ENCODE measurements at regions not wholly inside any gene's neighbourhood (a gene's known extent, or its start where the extent isn't known, plus 50 kb on each side); places are given as distances from the start of the nearest gene placed in this dataset.

DNA sequence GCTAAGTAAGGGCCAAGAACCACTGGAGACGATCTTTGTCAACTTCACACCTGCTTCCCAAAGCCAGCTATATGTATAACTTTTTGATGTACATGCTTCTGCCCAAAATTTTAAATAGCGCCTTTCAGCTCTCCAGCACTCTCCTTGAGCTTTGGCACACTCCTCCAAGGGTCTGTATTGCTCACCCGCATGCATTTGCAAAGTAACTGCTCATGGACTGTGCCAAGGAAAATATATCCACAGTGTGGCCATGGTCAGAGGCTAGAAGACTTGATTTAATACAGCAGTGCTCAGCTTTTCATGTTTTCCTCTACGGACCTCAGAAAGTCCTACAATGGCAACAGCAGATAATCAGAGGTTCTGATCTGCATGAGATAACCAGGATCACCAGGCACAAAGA lies 550.1 kb downstream of the SOX6 start:
- no peak for DNase-seq (ENCODE audit: low spot score)

DNA sequence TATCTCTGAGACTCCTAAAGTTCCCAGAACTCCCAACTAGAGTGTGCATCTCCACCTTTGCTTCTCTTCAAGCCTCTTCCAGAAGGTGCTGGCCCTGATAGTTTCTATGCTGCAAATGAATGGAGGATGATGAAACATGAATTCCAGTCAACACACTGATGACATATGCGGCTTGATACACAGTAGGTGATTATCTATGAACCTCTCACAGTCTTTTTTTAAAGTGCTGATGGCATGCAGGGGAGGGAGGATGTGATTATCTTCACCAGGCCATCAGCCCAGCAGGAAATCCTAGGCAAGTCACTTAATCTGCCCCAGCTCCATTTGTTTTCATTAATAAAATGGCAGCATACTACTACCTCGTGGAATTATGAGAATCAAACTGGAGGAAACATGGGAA lies 548.5 kb downstream of the SOX6 start:
- no peak for DNase-seq (ENCODE audit: low spot score)

DNA sequence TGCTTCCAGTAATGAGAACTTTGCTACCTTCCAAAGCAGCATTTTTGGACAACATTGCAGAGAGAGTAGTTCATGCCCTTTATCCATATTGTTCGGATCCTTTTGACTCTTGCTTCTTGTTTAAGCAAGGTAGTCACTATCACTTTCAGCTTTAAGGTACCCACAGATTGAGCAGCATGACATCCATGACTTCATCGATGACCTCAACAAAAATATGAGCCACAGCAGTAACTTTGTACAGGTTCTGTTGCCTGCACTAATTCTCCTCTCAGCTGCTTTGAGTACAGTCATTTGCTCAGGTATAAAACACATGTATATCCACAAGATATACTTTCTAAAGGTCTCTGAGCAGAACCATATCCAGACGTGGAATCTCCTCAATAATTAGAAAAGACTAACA lies 546.3 kb downstream of the SOX6 start:
- no peak for DNase-seq (ENCODE audit: low spot score)

GRCh38 chr11:15810525-15810924 lies 545.8 kb downstream of the SOX6 start:
- DNase-seq (ENCODE audit: low spot score) = no peak

DNA sequence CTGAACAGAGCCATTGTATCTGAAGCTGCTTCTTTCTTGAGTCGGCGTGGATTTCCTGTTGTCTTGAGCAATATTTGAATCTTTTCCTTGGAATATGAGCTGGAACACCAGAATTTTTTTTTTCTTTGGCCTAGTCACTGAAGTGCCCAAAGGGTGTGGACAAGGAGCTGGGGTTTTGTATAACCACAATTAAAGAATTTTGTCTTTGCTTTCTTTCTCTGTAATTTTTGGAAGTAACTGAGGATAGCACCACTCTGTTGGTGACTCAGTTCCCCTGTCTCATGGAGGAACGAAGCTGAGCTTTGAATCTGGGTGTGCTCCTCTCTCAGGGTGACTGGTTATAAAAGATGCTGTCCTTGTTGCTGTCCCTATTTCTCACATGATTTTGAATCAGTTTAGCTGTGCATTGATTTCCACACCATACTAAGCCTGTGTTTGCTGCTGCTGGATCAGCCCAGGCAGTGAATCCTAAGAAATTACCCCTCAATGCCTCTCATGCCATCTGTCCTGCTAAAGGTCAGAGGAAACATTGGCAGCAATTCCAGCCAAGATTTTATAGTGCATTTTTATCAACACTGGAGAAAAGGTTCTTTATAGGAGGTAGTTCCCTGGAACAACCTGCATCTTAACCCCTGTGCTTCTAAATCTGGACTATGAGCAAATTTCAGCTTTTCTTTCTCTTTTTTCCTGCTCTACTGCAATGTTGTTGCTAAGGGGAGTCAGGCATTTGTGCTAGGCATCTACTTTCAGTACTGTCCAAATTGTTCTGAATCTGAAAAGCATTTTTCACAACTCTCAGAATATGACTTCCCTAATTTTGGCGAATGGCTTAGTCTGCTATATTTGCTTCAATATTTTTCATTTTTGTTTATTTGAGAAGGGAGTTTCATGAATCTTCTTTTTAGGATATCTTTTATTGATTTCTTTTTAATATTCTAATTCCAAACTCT lies 540.8 kb downstream of the SOX6 start:
- peak; percentile 49 for DNase-seq (ENCODE audit: low spot score)

DNA sequence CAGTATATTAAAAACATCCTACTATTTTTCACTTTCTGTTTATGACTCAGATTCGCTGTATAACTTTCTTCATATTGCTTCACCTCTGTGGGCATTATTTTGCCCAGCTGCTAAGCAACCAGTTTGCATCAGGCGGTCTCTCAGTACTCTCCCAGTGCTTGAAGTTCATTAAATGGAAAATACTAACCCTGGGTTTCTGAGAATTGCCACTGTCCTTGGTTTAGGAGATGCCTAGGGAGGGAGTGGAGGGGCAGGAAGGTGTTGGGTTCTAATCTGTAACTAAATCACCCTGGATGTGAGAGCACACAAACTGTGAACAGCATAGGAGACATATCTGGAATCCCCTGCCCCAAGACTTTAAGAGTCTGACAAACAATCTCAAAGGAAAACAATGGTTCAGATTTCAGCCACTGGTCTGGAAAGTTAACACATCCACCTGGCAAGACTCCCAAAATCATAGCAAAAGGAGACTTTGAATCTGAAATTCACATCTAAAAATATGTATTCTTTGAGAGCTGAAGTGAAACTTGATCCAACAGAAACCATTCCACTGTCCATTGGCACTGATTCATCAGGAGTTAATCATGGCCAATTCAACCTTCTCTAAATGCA lies 540.0 kb downstream of the SOX6 start:
- peak; percentile 79 for DNase-seq (ENCODE audit: low spot score)

- no peak for DNase-seq (ENCODE audit: low spot score)
Observed at GRCh38 chr11:15817001-15817400, 539.3 kb downstream of the SOX6 start.

- DNase-seq (ENCODE audit: low spot score) = peak; percentile 62
Observed at GRCh38 chr11:15818132-15818842, 538.1 kb downstream of the SOX6 start.

DNA sequence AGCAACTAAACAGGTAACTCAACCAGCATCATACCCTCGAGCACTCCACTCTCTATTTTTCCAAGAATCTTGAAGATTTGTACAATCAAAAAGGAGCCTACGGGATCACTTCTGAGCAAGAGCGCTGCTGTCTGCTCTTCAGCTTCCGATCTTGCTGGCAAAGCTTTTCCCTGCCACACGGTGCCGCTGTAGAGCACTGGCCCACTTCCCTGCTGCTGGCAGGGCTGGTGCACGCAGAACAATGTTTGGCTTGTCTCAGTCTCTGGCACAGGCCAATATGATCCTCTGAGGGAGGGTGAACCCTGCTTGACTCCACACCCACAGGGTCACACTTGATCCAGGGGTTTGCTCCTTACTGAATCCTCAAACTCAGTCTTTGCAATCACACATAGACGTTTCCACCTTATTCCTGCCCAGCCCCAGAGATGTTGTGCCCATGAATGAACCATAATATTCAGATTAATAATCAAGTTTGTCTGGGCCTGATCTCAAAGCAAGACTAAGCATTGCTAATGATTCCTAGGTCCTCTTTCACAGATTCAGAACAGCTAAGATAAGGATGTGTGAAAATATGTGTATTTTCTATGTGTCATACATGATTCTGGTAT lies 536.6 kb downstream of the SOX6 start:
- peak; percentile 90 for DNase-seq (ENCODE audit: low spot score)

DNA sequence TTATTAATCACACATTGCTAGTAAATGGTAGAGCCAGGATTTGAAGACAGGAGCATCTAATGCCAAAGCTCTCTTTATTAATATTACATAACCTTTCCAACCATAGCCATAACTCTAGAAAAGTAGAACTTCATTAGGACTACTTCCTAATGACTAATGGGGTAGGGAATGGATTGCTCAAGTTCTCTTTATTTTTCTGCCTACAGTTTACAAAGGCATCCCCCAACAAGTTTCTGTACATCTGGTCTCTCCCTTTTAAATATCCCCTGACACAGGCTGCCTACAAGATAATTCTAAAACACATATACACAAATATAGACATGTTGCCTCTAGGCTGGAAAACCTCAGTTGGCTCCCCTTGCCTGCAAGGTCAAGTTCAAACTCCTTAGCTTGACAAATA lies 534.9 kb downstream of the SOX6 start:
- no peak for DNase-seq (ENCODE audit: low spot score)

DNA sequence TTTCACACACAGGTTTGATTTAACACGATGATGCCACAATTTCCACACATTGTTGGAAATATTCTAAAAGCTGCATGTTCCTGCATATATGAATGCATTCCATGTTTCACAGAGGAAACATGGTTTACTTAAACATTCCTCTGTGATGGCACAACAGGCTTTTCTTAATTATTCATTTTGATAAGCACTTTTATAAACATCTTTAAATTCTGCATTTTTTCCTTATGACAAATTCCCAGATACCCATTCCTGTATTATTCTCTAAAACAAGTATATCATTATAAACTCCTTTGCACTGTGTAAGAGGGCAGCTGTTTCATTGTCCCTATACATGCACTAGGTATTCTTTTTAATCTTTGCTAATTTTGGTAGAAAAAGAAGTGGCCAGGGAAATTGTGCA lies 532.3 kb downstream of the SOX6 start:
- DNase-seq (ENCODE audit: low spot score) = no peak

- no peak for DNase-seq (ENCODE audit: low spot score)
Observed at GRCh38 chr11:15825976-15826650, 530.2 kb downstream of the SOX6 start.

DNA sequence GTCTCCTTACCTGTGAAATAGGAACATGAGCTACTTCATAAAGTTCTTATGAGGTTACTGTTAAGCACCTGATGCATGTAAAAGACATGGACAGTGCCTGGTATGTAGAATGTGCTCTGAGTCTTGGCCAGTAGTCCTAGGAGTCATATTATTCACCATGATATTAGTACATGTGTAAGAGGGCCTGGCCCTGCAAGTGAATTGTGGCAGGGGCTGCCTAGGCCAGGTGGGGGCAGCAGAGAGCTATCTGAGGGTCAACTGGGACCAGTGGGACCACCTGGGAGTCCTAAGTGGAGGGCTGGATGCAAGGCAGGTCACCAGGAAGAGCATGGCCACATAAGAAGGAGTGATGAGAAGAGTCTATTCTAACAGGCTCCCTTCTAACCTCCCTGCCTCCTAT lies 529.5 kb downstream of the SOX6 start:
- peak; percentile 53 for DNase-seq (ENCODE audit: low spot score)

DNA sequence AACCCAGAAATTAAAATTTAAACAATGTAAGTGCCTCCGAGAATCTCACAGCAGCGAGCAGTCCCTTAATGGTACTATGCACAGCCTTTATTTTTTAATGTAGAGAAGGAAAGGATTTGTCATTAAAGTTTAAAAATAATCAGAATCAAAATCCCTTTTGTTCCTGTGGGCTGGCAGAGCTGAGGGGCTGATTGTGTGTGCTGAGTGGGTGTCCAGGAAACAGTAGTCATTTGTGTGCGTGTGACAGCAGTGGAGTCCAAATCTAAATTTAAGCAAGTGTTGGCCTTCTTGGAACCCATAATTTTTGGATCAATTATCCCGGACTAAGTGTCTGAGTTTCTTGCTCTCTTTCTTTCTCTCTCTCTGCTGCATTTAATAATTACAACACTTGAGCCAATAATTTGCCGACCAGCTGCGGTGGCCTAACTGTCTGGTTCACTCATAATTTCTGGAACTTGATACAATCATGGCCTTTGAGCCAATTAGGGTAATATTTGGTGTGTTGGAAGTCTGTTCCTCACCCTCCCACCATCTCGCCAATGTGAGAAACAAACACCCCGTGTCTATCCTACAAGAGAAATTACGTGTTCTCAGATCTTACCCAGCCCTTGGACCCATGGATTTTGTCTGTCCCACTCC lies 528.0 kb downstream of the SOX6 start:
- DNase-seq (ENCODE audit: low spot score) = no peak

- DNase-seq (ENCODE audit: low spot score) = no peak
Observed at GRCh38 chr11:15829312-15829711, 527.0 kb downstream of the SOX6 start.

DNA sequence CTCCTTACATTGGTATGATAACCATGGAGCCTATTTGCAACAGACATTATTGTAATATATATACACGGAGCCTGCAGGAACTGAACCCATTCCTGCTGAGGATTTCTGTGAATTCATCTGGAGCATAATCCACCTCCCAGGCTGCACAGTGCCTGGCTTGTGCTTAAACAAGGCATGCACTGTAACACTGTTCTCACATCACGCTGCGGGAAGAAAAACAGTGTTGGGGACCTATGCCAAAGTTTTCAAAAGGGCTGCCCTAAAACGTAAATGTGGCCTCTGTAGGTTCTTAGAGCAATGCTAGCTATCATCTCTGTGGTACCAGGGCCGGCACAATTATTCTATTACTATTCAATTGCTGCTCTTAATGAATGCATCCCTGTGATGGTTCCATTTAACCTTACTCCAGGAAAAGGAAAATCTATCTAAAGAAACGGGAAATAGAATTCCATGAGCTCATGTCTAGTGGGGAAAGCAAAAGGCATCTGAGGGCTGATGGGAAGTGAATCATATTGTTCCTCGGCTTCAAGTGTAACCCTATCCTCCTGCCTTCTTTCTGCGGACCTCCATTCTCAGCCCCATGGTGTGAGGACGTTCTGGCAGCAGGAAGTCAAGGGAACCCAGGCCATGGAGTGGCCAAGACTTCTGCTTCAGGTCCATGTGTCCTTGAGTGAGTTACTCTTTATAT lies 525.5 kb downstream of the SOX6 start:
- no peak for DNase-seq (ENCODE audit: low spot score)

DNA sequence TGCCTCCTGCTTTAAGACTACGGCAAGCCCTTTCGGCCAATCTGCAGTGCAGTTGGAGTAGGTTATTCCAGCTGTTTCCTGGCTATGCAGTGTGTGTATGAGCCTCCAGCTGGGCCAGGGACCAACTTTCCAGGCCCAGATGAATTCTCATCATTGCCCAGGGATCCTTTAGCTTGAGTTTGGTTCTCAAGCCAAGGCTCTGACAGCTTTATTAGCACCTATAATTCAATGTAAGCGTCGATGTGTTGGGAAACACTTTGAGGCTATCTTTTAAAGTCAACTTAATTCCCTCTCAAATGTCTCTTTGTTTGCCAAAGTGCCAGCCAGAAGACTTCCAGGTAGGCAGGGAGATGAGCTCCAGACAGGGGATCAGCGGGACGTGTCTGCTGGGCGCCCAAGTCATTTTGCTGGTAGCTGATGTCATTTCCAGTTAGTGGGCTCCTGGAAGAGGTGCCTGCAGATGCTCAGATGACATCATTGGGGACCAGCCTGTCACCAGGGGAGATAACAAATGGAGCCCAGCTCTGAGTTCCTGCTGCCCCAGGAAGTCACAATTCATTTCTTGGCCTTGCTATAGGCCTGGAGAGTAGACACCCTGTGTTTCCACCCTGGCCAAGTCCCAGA lies 520.4 kb downstream of the SOX6 start:
- no peak for DNase-seq (ENCODE audit: low spot score)

GRCh38 chr11:15836795-15837194 lies 519.6 kb downstream of the SOX6 start:
- no peak for DNase-seq (ENCODE audit: low spot score)

GRCh38 chr11:15837901-15838489 lies 518.4 kb downstream of the SOX6 start:
- DNase-seq (ENCODE audit: low spot score) = peak; percentile 95

DNA sequence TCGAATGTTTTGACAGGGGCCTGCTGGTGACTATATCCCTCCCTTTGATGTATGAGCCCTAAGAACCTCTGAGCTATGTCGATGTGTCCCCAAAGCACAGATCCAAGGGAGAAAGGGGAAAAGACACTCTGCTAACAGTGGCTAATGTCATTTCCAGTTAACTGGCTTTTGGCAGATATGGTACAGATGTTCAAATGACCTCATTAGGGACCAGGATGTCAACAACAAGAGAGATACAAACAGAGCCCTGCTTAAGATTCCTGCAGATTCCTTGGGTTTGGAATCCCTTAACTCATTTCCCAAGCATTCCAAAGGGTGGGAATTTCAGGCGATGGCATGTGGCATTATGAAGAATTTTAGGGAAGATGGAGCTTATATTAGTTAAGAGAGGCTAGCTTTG lies 517.3 kb downstream of the SOX6 start:
- no peak for DNase-seq (ENCODE audit: low spot score)
